ENCODE measurements at regions not wholly inside any gene's neighbourhood (a gene's known extent, or its start where the extent isn't known, plus 50 kb on each side); places are given as distances from the start of the nearest gene placed in this dataset.
"Not testable (repeated sequence)": the region's sequence is repeated elsewhere in the genome, so short reads cannot be mapped to it uniquely, and the experiment has no call there.

- DNase-seq (ENCODE audit: low read depth in 2 of 2), result no peak
Observed at GRCh38 chr4:63302078-63302477, 1107.2 kb downstream of the TECRL start.

GRCh38 chr4:63296773-63297172, 1112.5 kb downstream of the TECRL start:
- DNase-seq (ENCODE audit: low read depth in 2 of 2), result no peak

GRCh38 chr4:63275491-63275890, 1133.8 kb downstream of the TECRL start:
- DNase-seq (ENCODE audit: low read depth in 2 of 2), result no peak

- DNase-seq (ENCODE audit: low read depth in 2 of 2), result no peak
Observed at GRCh38 chr4:63269156-63269555, 1140.1 kb downstream of the TECRL start.

GRCh38 chr4:63233671-63234070, 1175.6 kb downstream of the TECRL start:
- DNase-seq (ENCODE audit: low read depth in 2 of 2), result no peak

GRCh38 chr4:63232058-63232457, 1177.2 kb downstream of the TECRL start:
- no peak for DNase-seq (ENCODE audit: low read depth in 2 of 2)

GRCh38 chr4:63226229-63226628, 1183.0 kb downstream of the TECRL start:
- DNase-seq (ENCODE audit: low read depth in 2 of 2), result no peak

GRCh38 chr4:63222466-63222865, 1186.8 kb downstream of the TECRL start:
- DNase-seq (ENCODE audit: low read depth in 2 of 2), result no peak

GRCh38 chr4:63221477-63221876, 1187.8 kb downstream of the TECRL start:
- no peak for DNase-seq (ENCODE audit: low read depth in 2 of 2)

GRCh38 chr4:63218856-63219255, 1190.4 kb downstream of the TECRL start:
- DNase-seq (ENCODE audit: low read depth in 2 of 2), result no peak

GRCh38 chr4:63214076-63214475, 1195.2 kb downstream of the TECRL start:
- DNase-seq (ENCODE audit: low read depth in 2 of 2), result no peak

GRCh38 chr4:63211776-63212479, 1197.3 kb downstream of the TECRL start:
- DNase-seq (ENCODE audit: low read depth in 2 of 2), result no peak

GRCh38 chr4:63211375-63211774, 1197.9 kb downstream of the TECRL start:
- no peak for DNase-seq (ENCODE audit: low read depth in 2 of 2)

- DNase-seq (ENCODE audit: low read depth in 2 of 2), result not testable (repeated sequence)
Observed at GRCh38 chr4:63193029-63193428, 1216.2 kb downstream of the TECRL start.

GRCh38 chr4:63171341-63171740, 1237.9 kb downstream of the TECRL start:
- no peak for DNase-seq (ENCODE audit: low read depth in 2 of 2)

GRCh38 chr4:63170923-63171322, 1238.3 kb downstream of the TECRL start:
- no peak for DNase-seq (ENCODE audit: low read depth in 2 of 2)

GRCh38 chr4:63169836-63170235, 1239.4 kb downstream of the TECRL start:
- no peak for DNase-seq (ENCODE audit: low read depth in 2 of 2)

- no peak for DNase-seq (ENCODE audit: low read depth in 2 of 2)
Observed at GRCh38 chr4:63155561-63155960, 1253.7 kb downstream of the TECRL start.

GRCh38 chr4:63123441-63123840, 1285.8 kb downstream of the TECRL start:
- no peak for DNase-seq (ENCODE audit: low read depth in 2 of 2)

GRCh38 chr4:63122955-63123354, 1286.3 kb downstream of the TECRL start:
- no peak for DNase-seq (ENCODE audit: low read depth in 2 of 2)

GRCh38 chr4:63106600-63106999, 1302.7 kb downstream of the TECRL start:
- no peak for DNase-seq (ENCODE audit: low read depth in 2 of 2)

- DNase-seq (ENCODE audit: low read depth in 2 of 2), result no peak
Observed at GRCh38 chr4:63105839-63106238, 1303.4 kb downstream of the TECRL start.

GRCh38 chr4:63090641-63091040, 1318.6 kb downstream of the TECRL start:
- DNase-seq (ENCODE audit: low read depth in 2 of 2), result no peak

- DNase-seq (ENCODE audit: low read depth in 2 of 2), result no peak
Observed at GRCh38 chr4:63085091-63085490, 1324.2 kb downstream of the TECRL start.
